MM.1S (cell line): ENCODE measurements at regions not wholly inside any gene's neighbourhood (a gene's known extent, or its start where the extent isn't known, plus 50 kb on each side); places are given as distances from the start of the nearest gene placed in this dataset.
"Not testable (repeated sequence)": the region's sequence is repeated elsewhere in the genome, so short reads cannot be mapped to it uniquely, and the experiment has no call there.

Experiments
- CTCF ChIP-seq: fragments of 300-600 bp; sonication (generic); IDR thresholded peaks from 2 replicates; pipeline ENCODE4 v1.5.1; 2016; ENCODE audit warnings: antibody characterized with exemption, low read length, mixed read lengths
- EZH2 ChIP-seq: fragments of 300-600 bp; sonication (generic); optimal IDR thresholded peaks from 2 replicates; pipeline ENCODE3; 2017; ENCODE audit warnings: low read depth, mild to moderate bottlenecking, antibody characterized with exemption, low read length, mixed read lengths
- EZH2phosphoT487 ChIP-seq: fragments of 300-600 bp; sonication (generic); IDR thresholded peaks from 2 replicates; pipeline ENCODE4 v1.6.1; 2018; ENCODE audit warnings: antibody characterized with exemption, low read length

GRCh38 chr7:65602495-65602894 is 228.8 kb downstream of the ZNF92 start:
- not testable (repeated sequence) for TF ChIP-seq CTCF, EZH2phosphoT487, EZH2
